ENCODE measurements at regions not wholly inside any gene's neighbourhood (a gene's known extent, or its start where the extent isn't known, plus 50 kb on each side); places are given as distances from the start of the nearest gene placed in this dataset.

GRCh38 chr2:241942416-241943208 is 73.1 kb downstream of the RTP5 start:
- no peak overlapping the region for H3K4me2 ChIP-seq (ENCODE audit: low read length)
- no peak for TF ChIP-seq CTCF (IDR thresholded peaks at IDR 0.05)

GRCh38 chr2:241943209-241943850 is 73.8 kb downstream of the RTP5 start:
- no peaks in the 10 kb centered on the region for H3K4me1 ChIP-seq
- H3K36me3 ChIP-seq (ENCODE audit: control insufficient read depth, insufficient read depth, low read length), result no peaks in the 10 kb centered on the region
- H3K4me2 ChIP-seq (ENCODE audit: low read length), result no peak overlapping the region
- no peaks in the 10 kb centered on the region for H3K79me2 ChIP-seq
- H3K9ac ChIP-seq, result no peak overlapping the region
- no peak for TF ChIP-seq CTCF (IDR thresholded peaks at IDR 0.05)
- H3K27ac ChIP-seq, result no peak overlapping the region
- H3K9me3 ChIP-seq (ENCODE audit: control insufficient read depth, low read length), result no peaks in the 10 kb centered on the region
- H3K4me3 ChIP-seq (ENCODE audit: low read depth, low read length), result no peak overlapping the region
- no peaks in the 10 kb centered on the region for H3K27me3 ChIP-seq (ENCODE audit: control insufficient read depth, insufficient read depth, low read length)
- no peak overlapping the region for H2AFZ ChIP-seq

More at GRCh38 chr2:241942416-241943208, 73.1 kb downstream of the RTP5 start:
- H2AFZ ChIP-seq, result no peak overlapping the region
- H3K79me2 ChIP-seq, result no peaks in the 10 kb centered on the region
- H3K27ac ChIP-seq, result no peak overlapping the region
- H3K9ac ChIP-seq, result no peak overlapping the region
- no peak overlapping the region for H3K4me3 ChIP-seq (ENCODE audit: low read depth, low read length)
- H3K9me3 ChIP-seq (ENCODE audit: control insufficient read depth, low read length), result no peaks in the 10 kb centered on the region
- H3K27me3 ChIP-seq (ENCODE audit: control insufficient read depth, insufficient read depth, low read length), result no peaks in the 10 kb centered on the region
- no peaks in the 10 kb centered on the region for H3K4me1 ChIP-seq
- H3K36me3 ChIP-seq (ENCODE audit: control insufficient read depth, insufficient read depth, low read length), result no peaks in the 10 kb centered on the region

- Histone ChIP-seq H3K9ac (no peak overlapping the region), H3K4me2 (ENCODE audit: low read length) (no peak overlapping the region), H3K79me2 (no peaks in the 10 kb centered on the region), H2AFZ (no peak overlapping the region), H3K9me3 (ENCODE audit: control insufficient read depth, low read length) (no peaks in the 10 kb centered on the region), H3K27me3 (ENCODE audit: control insufficient read depth, insufficient read depth, low read length) (no peaks in the 10 kb centered on the region), H3K27ac (no peak overlapping the region), H3K36me3 (ENCODE audit: control insufficient read depth, insufficient read depth, low read length) (no peaks in the 10 kb centered on the region), H3K4me1 (no peaks in the 10 kb centered on the region), H3K4me3 (ENCODE audit: low read depth, low read length) (no peak overlapping the region)
- no peak for TF ChIP-seq CTCF (IDR thresholded peaks at IDR 0.05)
These were observed 74.5 kb downstream of the RTP5 start for GRCh38 chr2:241943961-241944575.

GRCh38 chr2:241944821-241945220 is 75.3 kb downstream of the RTP5 start:
- Histone ChIP-seq H3K4me3 (ENCODE audit: low read depth, low read length) (no peak overlapping the region), H3K9ac (no peak overlapping the region), H2AFZ (no peak overlapping the region), H3K4me2 (ENCODE audit: low read length) (no peak overlapping the region), H3K4me1 (no peaks in the 10 kb centered on the region), H3K79me2 (no peaks in the 10 kb centered on the region), H3K36me3 (ENCODE audit: control insufficient read depth, insufficient read depth, low read length) (no peaks in the 10 kb centered on the region), H3K27ac (no peak overlapping the region), H3K27me3 (ENCODE audit: control insufficient read depth, insufficient read depth, low read length) (no peaks in the 10 kb centered on the region), H3K9me3 (ENCODE audit: control insufficient read depth, low read length) (no peaks in the 10 kb centered on the region)
- no peak for TF ChIP-seq CTCF (IDR thresholded peaks at IDR 0.05)
